Fibroblast of villous mesenchyme (primary cell): ENCODE measurements at regions not wholly inside any gene's neighbourhood (a gene's known extent, or its start where the extent isn't known, plus 50 kb on each side); places are given as distances from the start of the nearest gene placed in this dataset.
A peak's percentile ranks its signal among the peaks of the same experiment; 100 is the strongest.

Source experiments
- DNase-seq: peaks from one replicate; pipeline ENCODE4 v3.0.0-alpha.2; 2010; ENCODE audit warnings: low read depth
- H3K4me3 ChIP-seq: 2 replicates; pipeline ENCODE4 v1.5.1; 2011; ENCODE audit warnings: low read depth, mild to moderate bottlenecking, low read length
- TF ChIP-seq, protein P1 (sequence below): IDR thresholded peaks from 2 replicates; pipeline ENCODE4 v1.5.1; 2012; ENCODE audit warnings: low read depth, mild to moderate bottlenecking, low read length; ENCODE audit not compliant: insufficient read depth

- TF ChIP-seq, protein P1, sequence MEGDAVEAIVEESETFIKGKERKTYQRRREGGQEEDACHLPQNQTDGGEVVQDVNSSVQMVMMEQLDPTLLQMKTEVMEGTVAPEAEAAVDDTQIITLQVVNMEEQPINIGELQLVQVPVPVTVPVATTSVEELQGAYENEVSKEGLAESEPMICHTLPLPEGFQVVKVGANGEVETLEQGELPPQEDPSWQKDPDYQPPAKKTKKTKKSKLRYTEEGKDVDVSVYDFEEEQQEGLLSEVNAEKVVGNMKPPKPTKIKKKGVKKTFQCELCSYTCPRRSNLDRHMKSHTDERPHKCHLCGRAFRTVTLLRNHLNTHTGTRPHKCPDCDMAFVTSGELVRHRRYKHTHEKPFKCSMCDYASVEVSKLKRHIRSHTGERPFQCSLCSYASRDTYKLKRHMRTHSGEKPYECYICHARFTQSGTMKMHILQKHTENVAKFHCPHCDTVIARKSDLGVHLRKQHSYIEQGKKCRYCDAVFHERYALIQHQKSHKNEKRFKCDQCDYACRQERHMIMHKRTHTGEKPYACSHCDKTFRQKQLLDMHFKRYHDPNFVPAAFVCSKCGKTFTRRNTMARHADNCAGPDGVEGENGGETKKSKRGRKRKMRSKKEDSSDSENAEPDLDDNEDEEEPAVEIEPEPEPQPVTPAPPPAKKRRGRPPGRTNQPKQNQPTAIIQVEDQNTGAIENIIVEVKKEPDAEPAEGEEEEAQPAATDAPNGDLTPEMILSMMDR = no peak
- no peak overlapping the region for H3K4me3 ChIP-seq
- no peak for DNase-seq
Measured at GRCh38 chr17:14637260-14637659, 336.4 kb downstream of the HS3ST3B1 start.

DNA sequence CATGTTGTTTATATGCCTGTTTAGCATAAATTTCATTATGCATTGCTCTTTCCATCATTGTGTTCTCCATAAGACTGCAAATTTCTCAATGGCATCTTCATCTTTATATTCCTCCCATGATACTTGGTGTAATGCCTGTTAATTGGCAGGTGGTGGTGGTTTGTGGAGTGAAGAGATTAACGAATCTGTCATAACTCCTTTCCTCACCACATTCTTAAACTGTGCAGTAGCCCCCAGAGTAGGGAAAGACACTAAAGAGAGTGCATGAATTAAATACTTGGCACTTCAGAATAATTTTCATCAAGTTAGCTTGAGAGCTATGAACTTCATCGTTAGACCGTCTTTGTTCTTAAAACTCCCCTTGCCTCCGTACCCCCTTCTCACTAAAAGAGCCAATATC, 329.7 kb downstream of the HS3ST3B1 start:
- no peak for DNase-seq
- TF ChIP-seq, protein P1 = no peak
- H3K4me3 ChIP-seq = no peak overlapping the region

GRCh38 chr17:14630046-14630445, 329.2 kb downstream of the HS3ST3B1 start:
- no peak overlapping the region for H3K4me3 ChIP-seq
- DNase-seq = no peak
- TF ChIP-seq, protein P1 = no peak

GRCh38 chr17:14622615-14623101, 321.8 kb downstream of the HS3ST3B1 start:
- TF ChIP-seq, protein P1 = no peak
- no peak overlapping the region for H3K4me3 ChIP-seq
- DNase-seq = peak; percentile 36

DNA sequence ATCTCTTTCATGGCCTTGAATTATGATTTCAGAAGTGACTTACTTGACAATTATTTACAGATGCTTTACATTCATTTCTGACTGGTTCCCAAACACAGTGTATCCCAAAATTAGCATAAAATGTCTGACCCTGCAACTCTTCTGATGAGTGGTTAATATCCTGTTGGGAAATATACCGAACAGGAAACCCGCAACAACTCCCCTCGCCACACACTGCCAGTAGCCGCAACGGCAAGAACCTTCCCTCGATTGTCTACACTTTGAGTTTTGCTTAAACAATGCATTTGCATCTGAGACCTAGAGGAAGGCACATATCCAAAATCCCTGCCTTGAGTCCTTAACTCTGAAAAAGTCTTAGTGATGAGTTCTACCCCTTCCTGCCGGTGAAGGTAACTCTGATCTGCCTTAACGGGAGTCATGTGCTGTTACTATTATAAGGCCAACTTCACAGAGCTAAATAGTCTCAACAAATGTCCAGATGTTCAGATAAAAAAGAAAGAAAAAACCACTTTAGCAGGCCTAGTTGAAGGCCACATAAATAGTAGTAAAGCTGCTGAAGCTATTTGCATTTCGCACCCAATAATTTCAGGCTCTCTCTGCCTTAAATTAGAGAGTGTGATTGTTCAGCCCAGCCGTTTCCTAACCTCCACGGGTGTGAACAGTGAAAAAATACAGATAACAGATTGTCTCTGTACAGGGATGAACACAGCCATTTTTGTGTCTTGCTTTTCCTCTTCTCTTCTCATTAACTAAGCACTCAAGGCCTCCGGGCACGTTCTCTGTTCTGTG, 321.1 kb downstream of the HS3ST3B1 start:
- no peak overlapping the region for H3K4me3 ChIP-seq
- no peak for DNase-seq

DNA sequence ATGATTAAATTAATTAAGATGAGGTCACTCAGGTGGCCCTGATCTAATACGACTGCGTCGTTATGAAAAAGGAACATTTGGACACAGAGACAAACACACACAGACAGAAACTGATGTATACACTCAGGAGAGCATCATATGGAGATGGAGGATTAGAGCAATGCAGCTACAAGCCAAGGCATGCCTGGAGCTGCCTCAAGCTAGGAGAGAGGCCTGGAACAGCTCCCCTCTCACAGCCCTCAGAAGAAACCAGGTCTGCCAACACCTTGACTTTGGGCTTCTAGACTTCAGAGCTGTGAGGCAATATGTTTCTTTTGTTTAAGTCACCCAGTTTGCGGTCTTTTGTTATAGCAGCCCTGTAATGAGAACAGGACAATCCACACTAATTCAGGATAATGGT, 318.9 kb downstream of the HS3ST3B1 start:
- TF ChIP-seq, protein P1 = no peak

More for the DNA sequence above, 321.1 kb downstream of the HS3ST3B1 start:
- TF ChIP-seq, protein P1 = no peak

DNA sequence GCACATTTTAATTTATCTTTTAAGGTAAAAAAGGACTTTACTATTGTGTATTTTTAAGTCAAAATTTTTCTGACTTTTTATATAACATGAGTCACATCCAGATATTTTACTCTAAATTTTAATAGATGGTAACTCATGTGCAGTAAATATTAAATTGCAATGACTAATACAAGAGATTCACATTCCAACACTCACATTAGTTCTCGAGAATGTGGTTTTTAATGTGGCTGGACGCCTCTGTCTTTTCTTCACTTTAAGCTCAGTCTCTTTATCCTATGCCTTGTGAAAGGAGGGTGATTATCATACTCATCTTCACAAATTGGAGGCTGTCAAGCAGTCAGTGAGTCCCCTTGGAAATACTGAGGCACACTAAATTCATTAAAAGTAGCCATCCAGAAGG, 315.6 kb downstream of the HS3ST3B1 start:
- H3K4me3 ChIP-seq = no peak overlapping the region
- TF ChIP-seq, protein P1 = no peak
- DNase-seq = no peak

More for the DNA sequence above, 318.9 kb downstream of the HS3ST3B1 start:
- no peak overlapping the region for H3K4me3 ChIP-seq
- DNase-seq = no peak
